K562 (cell line): ENCODE measurements at regions not wholly inside any gene's neighbourhood (a gene's known extent, or its start where the extent isn't known, plus 50 kb on each side); places are given as distances from the start of the nearest gene placed in this dataset.

Source experiments
- CTCF ChIP-seq, 3 experiments: IDR thresholded peaks in 2 of 3; conservative IDR thresholded peaks in 1 of 3; 2 replicates each; pipeline ENCODE4 v1.5.1; 2011 to 2012; ENCODE audit warnings: low read length in 3 of 3, mild to moderate bottlenecking in 3 of 3, control low read depth in 2 of 3, improper control_type of control experiment in 1 of 3, inconsistent platforms in 1 of 3, low read depth in 1 of 3, mixed read lengths in 1 of 3, moderate library complexity in 1 of 3; ENCODE audit not compliant: insufficient read depth in 2 of 3
- HOXB6 ChIP-seq: fragments of 250-450 bp; sonication (Bioruptor Pico); IDR thresholded peaks from 2 replicates; pipeline ENCODE4 v1.5.1; 2022; ENCODE audit warnings: mild to moderate bottlenecking, borderline replicate concordance
- MLLT1 ChIP-seq, 2 experiments: fragments of 450-650 bp; IDR thresholded peaks; 2 replicates each; pipeline ENCODE4 v1.6.1; 2016
- RAD21 ChIP-seq, 2 experiments: fragments of 250-450 bp in 1 of 2; fragments of 450-650 bp in 1 of 2; sonication (Bioruptor Pico) in 1 of 2; formaldehyde crosslinking in 1 of 2; IDR thresholded peaks in 1 of 2; conservative IDR thresholded peaks in 1 of 2; 2 replicates each; pipeline versions ENCODE4 v1.4.0 to v1.8.0; 2020 to 2022; ENCODE audit warnings: mild to moderate bottlenecking in 2 of 2, moderate library complexity in 1 of 2
- ZNF23 ChIP-seq: fragments of 250-450 bp; sonication (Bioruptor Pico); IDR thresholded peaks from 2 replicates; pipeline ENCODE4 v1.4.0; 2020; ENCODE audit warnings: mild to moderate bottlenecking

- TF ChIP-seq MLLT1 (IDR thresholded peaks at IDR 0.05) (no peak), RAD21 (CRISPR knock-in tag; conservative IDR thresholded peaks at IDR 0.05 in 1 of 2, IDR thresholded peaks at IDR 0.05 in 1 of 2) (no peak), ZNF23 (CRISPR knock-in tag) (no peak), CTCF (IDR thresholded peaks at IDR 0.05 in 2 of 3, conservative IDR thresholded peaks at IDR 0.05 in 1 of 3; ENCODE audit: insufficient read depth in 2 of 3, low read depth in 1 of 3, low read length in 3 of 3) (no peak), HOXB6 (CRISPR knock-in tag) (no peak)
Observed at GRCh38 chr13:50467156-50468110, 376.1 kb downstream of the DLEU7 start.
